ENCODE measurements at regions not wholly inside any gene's neighbourhood (a gene's known extent, or its start where the extent isn't known, plus 50 kb on each side); places are given as distances from the start of the nearest gene placed in this dataset.

DNA sequence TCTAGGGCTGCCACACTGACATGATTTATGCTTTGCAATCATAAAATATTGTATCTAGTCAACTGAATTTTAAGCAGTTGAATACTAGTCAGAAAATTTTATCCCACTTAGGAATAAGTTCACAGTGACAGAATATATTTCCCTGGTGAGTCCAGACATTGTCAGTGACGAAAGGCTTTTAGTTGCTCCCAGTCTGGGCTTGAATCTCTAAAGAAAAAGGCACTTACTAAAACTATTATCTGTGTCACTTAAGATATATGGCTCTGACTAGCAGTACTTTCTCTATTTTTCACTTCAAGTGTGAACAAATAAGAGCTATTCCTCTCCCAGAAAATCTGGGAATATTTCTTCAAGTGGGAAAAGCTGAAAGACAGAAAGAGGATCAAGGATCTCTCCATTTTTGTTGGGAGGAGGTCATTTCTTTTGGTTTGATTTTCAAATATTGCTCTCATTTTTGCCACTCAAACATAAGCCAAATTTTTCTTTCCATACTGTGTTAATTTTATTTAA, 1262.3 kb upstream of the USP15 start:
- in situ Hi-C loops (cut with MboI; ENCODE audit: low pct_unique_long_range_greater_than_20kb, low sequenced_read_pairs) = no loop called here
- DNase-seq = no peak

DNA sequence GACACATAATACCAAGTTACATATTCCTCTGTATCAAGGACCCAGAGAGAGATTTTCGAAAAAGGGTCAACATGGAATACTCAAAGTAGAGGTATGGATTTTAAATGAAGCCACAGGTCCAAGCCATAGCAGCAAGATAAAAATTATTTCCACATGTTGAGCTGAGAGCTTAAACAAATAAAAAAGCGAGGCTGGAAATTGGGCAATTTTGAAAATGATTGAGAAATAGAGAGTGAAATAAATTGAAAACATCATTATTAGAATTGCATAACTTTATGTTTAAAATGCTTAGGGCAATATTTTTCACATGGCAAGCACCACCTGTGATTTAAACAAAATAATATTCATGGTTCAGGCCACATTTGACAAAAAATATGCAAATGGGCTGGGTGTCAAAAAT, 1251.0 kb upstream of the USP15 start:
- in situ Hi-C loops (cut with MboI; ENCODE audit: low pct_unique_long_range_greater_than_20kb, low sequenced_read_pairs) = no loop called here
- no peak for DNase-seq

DNA sequence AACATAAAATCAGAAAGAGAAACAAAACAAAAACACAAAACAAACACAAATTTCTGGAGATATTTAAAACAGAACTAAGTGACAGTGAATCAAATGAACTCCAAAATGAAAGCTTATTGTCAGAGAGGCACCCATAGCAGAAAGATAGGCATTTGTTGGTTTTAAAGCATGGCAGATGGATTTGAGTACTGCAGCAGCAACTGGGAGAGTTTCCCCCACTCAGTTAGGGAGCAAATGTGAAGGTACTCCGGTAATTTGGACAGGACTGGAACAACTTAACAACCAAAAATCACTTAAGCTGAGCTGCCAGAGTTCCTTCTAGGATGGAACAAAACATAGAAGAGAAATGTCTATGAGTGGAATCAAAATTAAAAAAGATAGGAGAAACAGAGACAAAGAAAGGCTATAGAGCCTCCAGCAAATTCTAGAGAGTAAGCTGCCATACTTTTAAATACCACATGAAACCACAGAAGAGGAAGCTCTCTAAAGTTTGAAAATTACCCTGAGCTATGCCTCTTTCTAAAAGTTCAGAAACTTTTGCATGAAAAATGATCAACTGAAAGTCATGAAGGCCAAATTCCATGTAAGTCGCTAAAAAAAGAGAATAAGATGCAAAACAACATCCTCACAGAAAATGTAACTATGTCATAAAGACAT, 1248.3 kb upstream of the USP15 start:
- in situ Hi-C loops (cut with MboI; ENCODE audit: low pct_unique_long_range_greater_than_20kb, low sequenced_read_pairs) = no loop called here
- peak; percentile 1 for DNase-seq

DNA sequence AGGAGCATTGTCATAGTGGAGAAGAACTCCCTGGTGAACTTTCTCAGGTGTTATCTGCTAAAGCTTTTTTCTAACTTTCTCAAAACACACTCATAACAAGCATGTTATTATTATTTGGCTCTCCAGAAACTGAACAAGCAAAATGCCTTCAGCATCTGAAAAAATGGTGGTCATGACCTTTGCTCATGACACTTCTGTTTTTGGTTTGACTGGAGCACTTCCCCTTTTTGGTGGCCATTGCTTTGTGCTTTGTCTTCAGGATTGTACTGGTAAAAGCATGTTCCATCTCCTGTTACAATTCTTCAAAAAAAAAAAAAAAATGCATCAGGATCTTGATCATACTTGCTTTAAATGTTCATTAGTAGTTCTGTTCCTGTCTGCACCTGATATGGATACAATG, 1241.6 kb upstream of the USP15 start:
- in situ Hi-C loops (cut with MboI; ENCODE audit: low pct_unique_long_range_greater_than_20kb, low sequenced_read_pairs) = no loop called here

DNA sequence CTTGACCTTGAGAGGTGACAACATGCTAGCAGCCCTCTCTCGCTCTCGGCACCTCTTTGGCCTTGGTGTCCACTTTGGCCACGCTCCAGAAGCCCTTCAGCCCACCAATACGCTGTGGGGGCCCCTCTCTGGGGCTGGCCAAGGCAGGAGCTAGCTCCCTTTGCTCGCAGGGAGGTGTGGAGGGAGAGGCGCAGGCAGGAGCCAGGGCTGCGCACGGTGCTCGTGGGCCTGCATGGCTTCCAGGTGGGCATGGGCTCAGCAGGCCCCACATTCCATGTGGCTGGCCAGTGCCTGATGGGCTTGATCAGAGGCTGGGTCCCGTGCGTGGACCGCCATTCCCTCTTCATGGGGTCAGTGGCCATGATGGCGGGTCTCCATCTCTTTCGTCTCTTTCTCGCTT, 1237.0 kb upstream of the USP15 start:
- DNase-seq = no peak
- in situ Hi-C loops (cut with MboI; ENCODE audit: low pct_unique_long_range_greater_than_20kb, low sequenced_read_pairs) = no loop called here

More for the DNA sequence above, 1241.6 kb upstream of the USP15 start:
- DNase-seq = peak; percentile 33

DNA sequence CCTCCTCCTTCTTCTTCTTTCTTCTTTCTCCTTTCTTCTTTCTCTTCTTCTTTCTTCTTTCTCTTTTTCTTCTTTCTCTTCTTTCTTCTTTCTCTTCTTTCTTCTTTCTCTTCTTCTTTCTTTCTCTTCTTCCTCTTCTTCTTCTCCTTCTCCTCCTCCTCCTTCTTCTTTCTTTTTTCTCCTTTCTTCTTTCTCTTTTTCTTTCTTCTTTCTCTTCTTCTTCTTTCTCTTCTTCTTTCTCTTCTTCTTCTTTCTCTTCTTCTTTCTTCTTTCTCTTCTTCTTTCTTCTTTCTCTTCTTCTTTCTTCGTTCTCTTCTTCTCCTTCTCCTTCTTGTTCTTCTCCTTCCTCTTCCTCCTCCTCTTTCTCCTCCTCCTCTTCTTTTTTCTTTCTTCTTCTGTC, 1230.7 kb upstream of the USP15 start:
- no peak for DNase-seq
- in situ Hi-C loops (cut with MboI; ENCODE audit: low pct_unique_long_range_greater_than_20kb, low sequenced_read_pairs) = no loop called here

DNA sequence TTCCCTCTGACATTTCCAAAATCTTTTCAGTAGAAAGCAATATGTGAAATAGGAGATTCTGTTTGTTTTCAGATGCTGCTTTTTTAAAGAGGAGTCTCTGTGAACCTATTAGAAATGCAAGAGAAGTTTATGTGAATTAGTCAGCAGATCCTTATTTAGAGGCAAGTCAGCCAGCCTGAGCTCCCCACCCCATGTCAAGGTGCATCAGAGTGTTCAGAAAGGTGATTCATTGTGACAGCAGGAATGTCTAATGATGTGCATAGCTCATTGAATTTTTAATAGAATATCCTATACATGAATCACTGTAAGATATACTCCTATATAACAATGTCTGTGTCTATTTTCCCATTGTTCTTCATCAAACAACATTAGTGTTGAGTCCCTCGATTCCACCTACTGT, 1222.4 kb upstream of the USP15 start:
- in situ Hi-C loops (cut with MboI; ENCODE audit: low pct_unique_long_range_greater_than_20kb, low sequenced_read_pairs) = no loop called here

DNA sequence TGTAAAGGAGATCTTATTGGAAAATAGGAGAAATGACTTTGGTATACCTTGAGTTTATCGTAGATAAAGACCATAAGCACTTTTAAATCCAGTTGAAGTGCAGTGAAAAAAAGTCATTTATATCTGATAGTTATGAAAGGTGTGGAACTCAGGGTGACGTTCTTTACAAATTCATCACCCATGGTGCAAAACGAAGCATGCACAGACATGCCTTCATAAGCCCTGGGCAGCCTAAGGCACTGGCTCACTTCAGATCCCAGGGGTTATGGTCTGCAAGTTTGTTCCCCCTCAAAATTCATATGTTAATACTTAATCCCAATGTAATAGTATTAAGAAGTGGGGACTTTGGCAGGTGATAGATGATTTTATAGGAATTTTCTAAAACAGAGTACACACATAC, 1216.4 kb upstream of the USP15 start:
- no peak for DNase-seq
- in situ Hi-C loops (cut with MboI; ENCODE audit: low pct_unique_long_range_greater_than_20kb, low sequenced_read_pairs) = no loop called here

More for the DNA sequence above, 1222.4 kb upstream of the USP15 start:
- no peak for DNase-seq

DNA sequence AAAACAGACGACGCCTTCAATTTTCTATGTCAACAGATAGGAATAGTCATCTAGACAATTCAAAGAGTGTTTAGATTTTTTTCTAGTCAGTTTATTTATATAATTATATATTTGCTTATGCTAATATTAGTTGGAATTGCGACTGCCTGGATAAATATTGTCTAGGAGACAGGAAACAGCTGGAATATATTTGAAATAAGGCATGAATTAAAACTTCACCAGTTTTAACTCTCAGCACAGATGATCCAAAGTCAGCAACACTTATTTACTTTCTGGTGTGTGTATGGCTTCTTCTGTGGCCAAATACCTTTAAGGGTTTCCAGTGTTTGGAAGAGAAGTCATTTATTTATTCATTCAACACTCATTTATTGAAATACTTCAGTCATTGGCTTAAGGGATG, 1215.4 kb upstream of the USP15 start:
- no peak for DNase-seq
- in situ Hi-C loops (cut with MboI; ENCODE audit: low pct_unique_long_range_greater_than_20kb, low sequenced_read_pairs) = no loop called here

DNA sequence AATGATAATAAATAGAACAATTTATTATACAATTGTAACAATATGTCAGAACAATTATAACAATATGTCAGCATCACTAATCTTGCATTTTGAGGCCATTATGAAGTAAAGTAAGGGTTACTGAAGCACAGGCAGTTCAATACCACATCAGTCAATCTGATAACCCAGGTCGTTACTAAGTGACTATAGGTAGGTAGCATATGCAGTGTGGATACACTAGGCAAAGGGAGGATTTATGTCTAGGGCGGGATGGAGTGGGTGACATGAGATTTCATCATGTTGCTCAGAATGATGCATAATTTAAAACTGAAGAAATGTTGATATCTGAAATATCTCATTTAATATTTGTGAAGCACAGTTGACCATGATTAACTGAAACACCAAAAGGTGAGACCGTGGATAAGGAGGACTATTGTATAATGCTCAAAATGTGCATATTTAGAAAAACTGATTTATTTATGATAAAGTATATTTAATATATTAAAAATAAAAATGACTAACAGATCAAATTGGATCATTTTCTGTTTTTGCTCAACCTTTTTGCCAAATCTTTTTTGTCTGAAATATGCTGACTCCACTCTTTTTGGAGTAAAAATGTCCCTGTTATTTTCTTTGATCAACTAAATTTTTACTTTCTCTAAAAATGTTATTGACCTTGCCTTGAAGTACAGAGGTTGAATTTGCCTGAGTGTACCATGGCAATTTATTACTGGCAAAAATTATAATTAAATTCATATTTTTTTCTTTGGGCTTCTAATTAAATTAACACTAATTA, 1189.4 kb upstream of the USP15 start:
- in situ Hi-C loops (cut with MboI; ENCODE audit: low pct_unique_long_range_greater_than_20kb, low sequenced_read_pairs) = no loop called here
- DNase-seq = no peak

DNA sequence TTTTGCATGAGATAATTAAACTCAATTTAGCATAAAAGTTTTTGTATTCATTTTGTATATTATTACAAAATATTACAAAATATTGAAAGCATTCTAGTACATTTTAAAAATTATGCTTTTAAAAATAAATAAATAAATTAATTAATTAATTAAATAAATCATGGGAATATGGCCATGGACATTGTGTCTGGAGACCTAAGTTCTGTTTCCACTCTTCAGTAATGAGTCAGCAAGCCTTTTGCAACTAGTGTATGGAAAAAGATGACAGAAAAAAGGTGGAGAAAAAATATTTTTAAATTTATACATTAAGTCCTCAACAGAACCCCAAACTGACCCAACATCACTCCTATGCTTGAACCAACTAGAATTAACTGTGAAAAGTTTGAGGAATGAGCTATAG, 1187.5 kb upstream of the USP15 start:
- in situ Hi-C loops (cut with MboI; ENCODE audit: low pct_unique_long_range_greater_than_20kb, low sequenced_read_pairs) = no loop called here
- no peak for DNase-seq

DNA sequence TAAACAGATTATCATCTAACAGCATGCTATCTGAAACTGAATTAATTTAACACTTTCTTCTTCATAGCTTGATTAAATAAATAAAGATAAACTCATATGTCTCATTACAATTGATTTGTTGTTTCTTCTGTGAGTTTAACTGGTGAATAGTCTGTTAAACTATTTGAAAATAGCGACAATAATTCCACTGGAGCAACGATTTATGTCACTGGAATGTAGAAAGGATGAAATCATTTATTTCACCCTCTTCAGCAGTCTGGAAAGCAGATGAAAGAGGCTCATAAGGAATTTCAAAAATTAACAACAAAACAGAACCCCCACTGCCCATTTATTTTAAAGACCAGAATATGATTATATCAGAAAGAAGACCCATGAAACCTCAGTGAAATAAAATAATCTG, 1165.1 kb upstream of the USP15 start:
- in situ Hi-C loops (cut with MboI; ENCODE audit: low pct_unique_long_range_greater_than_20kb, low sequenced_read_pairs) = no loop called here
- no peak for DNase-seq

DNA sequence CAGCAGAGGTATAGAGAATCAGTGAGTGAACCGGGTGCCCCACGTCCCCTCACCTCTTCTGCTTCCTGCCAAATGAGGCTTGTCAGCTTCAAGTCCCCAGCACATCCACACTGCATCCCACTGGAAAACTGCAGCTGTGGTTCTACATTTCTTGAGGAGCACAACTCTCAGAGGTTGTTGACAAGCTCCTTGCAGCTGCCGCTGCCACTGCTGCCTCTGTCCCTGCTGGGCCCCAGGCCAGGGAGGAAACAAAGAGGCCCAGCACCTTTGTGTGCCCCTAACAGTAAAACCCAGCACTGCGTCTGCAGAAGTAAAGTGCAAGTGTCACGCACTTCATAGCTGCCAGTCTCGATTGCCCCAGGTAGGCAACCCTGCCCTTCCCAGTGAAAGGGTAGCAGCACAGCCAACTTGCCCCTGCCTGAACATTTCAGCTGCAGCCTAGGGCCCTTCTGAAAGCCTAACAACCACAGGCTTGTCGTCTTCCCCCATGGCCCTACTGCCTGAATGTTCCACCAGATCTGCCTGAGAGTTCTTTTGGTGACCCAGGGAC, 1162.1 kb upstream of the USP15 start:
- no peak for DNase-seq

DNA sequence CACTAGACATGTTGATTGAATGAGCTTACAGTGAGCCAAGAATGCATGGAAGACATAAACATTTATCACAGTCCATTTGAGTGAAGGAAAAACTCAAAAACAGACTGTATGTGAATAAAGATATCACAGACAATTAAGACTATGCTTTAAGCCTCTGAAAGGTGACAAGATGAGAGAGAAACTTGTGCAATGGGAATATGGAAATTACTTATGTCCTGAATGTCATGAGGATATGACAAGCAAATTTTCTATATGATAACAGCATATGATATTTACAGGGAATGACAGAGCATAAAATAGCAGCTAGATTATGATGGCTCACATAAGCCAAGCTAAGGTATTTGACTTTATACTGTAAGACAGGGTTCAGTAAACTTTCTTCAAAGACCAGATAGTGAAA, 1153.1 kb upstream of the USP15 start:
- in situ Hi-C loops (cut with MboI; ENCODE audit: low pct_unique_long_range_greater_than_20kb, low sequenced_read_pairs) = no loop called here
- DNase-seq = no peak

More for the DNA sequence above, 1162.1 kb upstream of the USP15 start:
- in situ Hi-C loops (cut with MboI; ENCODE audit: low pct_unique_long_range_greater_than_20kb, low sequenced_read_pairs) = no loop called here

DNA sequence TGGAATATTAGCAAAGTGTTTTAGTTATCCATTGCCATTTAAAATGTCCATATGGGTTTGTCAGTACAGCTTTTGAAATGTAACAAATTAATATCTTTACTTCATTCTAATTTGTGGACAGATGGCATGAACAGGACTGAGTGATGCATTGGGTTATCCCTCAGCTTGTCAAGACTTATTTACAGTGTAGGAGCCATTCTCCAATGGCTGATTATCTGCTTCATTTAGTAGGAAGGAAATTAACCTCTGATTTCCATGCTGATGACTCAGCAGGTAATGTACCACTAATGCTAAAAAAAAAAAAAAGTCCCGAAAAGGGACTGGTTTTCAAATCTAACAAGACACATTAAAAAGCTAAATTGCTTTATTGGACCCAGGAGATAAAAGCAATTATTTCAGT, 1149.0 kb upstream of the USP15 start:
- in situ Hi-C loops (cut with MboI; ENCODE audit: low pct_unique_long_range_greater_than_20kb, low sequenced_read_pairs) = no loop called here
- DNase-seq = no peak

DNA sequence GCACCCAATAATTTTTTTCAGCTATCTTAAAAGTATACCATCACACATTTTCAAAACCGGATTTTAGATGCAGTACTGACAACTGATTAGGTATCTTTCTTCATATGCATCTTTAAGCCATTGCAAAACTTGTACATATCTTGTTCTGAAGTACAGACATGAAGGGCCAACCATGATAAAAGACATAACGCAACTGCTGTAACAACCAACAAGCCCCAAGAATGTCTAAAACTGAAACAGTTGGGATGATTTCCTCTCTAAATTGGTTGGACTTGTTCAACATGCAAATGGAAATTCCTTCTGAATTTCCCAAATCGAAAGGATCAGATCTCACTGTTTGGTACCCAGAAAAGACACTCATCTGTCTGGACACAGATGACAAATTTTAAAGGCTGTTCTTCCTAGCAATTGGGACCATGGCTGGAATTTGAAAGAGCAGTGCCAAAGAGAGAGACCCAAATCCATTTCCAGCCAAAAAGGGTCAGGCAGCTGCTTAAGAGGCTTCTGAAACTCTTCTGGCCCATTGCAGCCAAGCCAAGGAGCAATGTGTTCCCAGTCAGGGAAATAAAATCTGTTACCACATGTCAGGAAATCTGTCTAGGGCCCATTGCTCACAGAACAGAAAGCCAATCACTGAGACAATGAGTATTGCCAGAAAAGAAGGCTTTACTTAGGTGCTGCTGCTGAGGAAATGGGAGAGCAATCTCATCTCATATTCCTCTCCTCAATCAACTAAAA, 1122.4 kb upstream of the USP15 start:
- DNase-seq = no peak
- in situ Hi-C loops (cut with MboI; ENCODE audit: low pct_unique_long_range_greater_than_20kb, low sequenced_read_pairs) = no loop called here

DNA sequence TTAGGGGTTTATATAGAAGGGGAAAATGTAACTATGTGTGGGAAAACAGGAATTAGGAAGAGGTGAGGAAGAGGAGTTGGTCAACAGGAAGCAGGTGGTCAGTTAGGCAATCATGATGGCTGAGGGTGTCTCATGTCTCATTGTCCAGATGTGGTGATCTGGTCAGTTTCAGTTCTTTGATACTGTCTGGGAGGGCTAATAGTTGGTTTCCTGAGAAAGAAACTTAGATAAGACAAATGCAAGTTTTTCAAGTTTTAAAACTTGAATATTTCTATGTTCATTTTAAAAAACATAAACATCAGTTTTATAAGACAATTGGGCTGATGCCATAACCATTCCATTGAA, 1121.8 kb upstream of the USP15 start:
- in situ Hi-C loops (cut with MboI; ENCODE audit: low pct_unique_long_range_greater_than_20kb, low sequenced_read_pairs) = no loop called here
- no peak for DNase-seq

DNA sequence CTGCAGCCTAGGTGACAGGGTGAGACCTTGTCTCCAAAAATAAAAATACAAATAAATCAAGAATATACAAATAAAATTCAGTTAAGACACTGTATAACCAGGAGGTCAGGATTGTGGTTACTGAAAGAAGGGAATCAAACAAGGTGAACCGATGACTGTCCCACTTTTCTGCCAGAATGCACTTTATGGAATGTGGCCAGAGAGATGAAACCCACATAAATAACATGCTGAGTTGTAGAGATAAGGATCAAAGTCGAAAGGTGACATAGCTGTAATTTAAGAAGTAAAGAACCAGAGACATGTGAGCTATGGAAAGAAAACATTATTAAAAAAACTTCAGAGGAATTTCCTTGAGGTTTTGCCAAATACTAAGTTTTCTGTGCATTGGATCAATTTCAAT, 1098.2 kb upstream of the USP15 start:
- DNase-seq = no peak

DNA sequence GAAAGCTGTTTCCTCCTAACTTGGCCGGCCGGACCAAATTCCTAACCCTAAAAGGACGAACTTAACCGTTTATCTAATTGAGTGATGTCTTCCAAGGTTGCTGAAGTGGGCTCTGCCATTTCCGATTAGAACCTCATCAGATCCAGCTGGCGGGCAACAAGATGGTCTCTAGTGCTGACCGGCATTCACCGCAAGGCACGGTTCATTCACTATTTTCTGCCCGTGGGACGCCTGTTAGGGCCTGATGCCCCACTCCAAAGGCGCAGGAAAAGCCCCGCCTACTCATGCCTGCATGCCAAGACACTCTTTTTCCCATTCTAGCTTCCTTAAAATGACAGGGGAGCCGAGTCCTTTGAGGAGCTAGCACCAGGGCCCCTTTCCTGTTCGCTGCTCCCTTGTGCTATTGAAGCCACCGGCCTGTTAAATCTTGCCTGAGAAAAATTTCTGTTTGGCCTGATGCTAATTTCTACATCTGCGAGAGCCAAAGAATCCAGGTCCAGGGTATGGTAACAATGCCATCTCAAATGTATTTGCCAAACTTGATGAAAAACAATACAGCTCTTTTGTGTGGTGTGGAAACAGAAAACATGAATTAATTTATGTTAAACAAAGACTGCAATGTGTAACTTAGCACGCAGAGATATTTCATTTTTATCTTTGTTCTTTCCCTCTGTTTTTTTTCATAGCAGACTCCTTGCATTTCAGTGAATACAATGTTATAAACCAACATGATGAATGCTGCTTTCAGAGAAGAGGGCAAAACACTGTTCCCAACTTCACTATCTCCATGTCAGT, 1071.2 kb upstream of the USP15 start:
- no peak for DNase-seq
- in situ Hi-C loops (cut with MboI; ENCODE audit: low pct_unique_long_range_greater_than_20kb, low sequenced_read_pairs) = no loop called here

More for the DNA sequence above, 1098.2 kb upstream of the USP15 start:
- in situ Hi-C loops (cut with MboI; ENCODE audit: low pct_unique_long_range_greater_than_20kb, low sequenced_read_pairs) = no loop called here
